OCI-LY7 (cell line): ENCODE measurements at regions not wholly inside any gene's neighbourhood (a gene's known extent, or its start where the extent isn't known, plus 50 kb on each side); places are given as distances from the start of the nearest gene placed in this dataset.

Experiments
- BruUV-seq: library from RNA; stranded (reverse); fragments of 400-500 nt; replicated peaks from 2 replicates; lab custom pipeline; 2021; lab: Mats Ljungman, UMichigan
- CTCF ChIA-PET: fragments of 300-600 bp; sonication (Branson Sonifier 250); formaldehyde crosslinking; loops from one replicate; lab custom pipeline; 2022; ENCODE audit warnings: antibody characterized with exemption; ENCODE audit not compliant: unreplicated experiment; lab: Charles Lee
- POLR2A ChIA-PET: fragments of 300-600 bp; sonication (Branson Sonifier 250); formaldehyde crosslinking; loops from one replicate; lab custom pipeline; 2022; ENCODE audit warnings: antibody characterized with exemption; lab: Charles Lee
- DNase-seq: peaks from one replicate; pipeline ENCODE4 v3.0.0-alpha.2; 2015; ENCODE audit warnings: low spot score
- H2AFZ ChIP-seq: fragments of 200-600 bp; sonication (generic), shearing (Covaris generic); 2 replicates; pipeline ENCODE4 v1.6.1; 2014; ENCODE audit warnings: mild to moderate bottlenecking, antibody characterized with exemption, low read length, moderate library complexity
- H3K27ac ChIP-seq: fragments of 200-600 bp; sonication (generic); 2 replicates; pipeline ENCODE4 v1.5.1; 2014; ENCODE audit warnings: mixed run types, low read depth, mild to moderate bottlenecking, moderate library complexity, low read length, inconsistent platforms; ENCODE audit not compliant: poor library complexity, severe bottlenecking
- H3K36me3 ChIP-seq: fragments of 200-600 bp; sonication (generic); 2 replicates; pipeline ENCODE4 v1.6.1; 2014; ENCODE audit warnings: mild to moderate bottlenecking, antibody characterized with exemption, low read length, moderate library complexity, mixed read lengths; ENCODE audit not compliant: insufficient read depth
- H3K4me1 ChIP-seq: fragments of 200-600 bp; sonication (generic); 2 replicates; pipeline ENCODE4 v1.5.1; 2014; ENCODE audit warnings: mild to moderate bottlenecking, low read length; ENCODE audit not compliant: insufficient read depth, poor library complexity, severe bottlenecking
- H3K4me2 ChIP-seq: fragments of 200-600 bp; sonication (generic); 2 replicates; pipeline ENCODE4 v1.6.1; 2014; ENCODE audit warnings: mild to moderate bottlenecking, low read length
- H3K4me3 ChIP-seq: fragments of 200-600 bp; sonication (generic); 2 replicates; pipeline ENCODE4 v1.5.1; 2014; ENCODE audit warnings: mild to moderate bottlenecking, low read depth, low read length; ENCODE audit not compliant: poor library complexity, severe bottlenecking
- H3K79me2 ChIP-seq: fragments of 200-600 bp; sonication (generic); 2 replicates; pipeline ENCODE4 v1.6.1; 2016; ENCODE audit warnings: low read depth, mild to moderate bottlenecking, low read length, moderate library complexity, mixed read lengths; ENCODE audit not compliant: insufficient read depth
- H3K9me2 ChIP-seq: fragments of 200-600 bp; sonication (generic); 2 replicates; pipeline ENCODE4 v1.6.1; 2016; ENCODE audit warnings: mild to moderate bottlenecking, low read length, mixed read lengths; ENCODE audit not compliant: insufficient read depth
- H3K9me3 ChIP-seq: fragments of 200-600 bp; sonication (generic); 2 replicates; pipeline ENCODE4 v1.6.1; 2014; ENCODE audit warnings: mild to moderate bottlenecking, mixed run types, low read length, mixed read lengths
- H4K20me1 ChIP-seq: fragments of 200-600 bp; sonication (generic); 2 replicates; pipeline ENCODE4 v1.6.1; 2014; ENCODE audit warnings: mild to moderate bottlenecking, antibody characterized with exemption, low read length, moderate library complexity, mixed read lengths; ENCODE audit not compliant: insufficient read depth
- EZH2phosphoT487 ChIP-seq: fragments of 200-600 bp; sonication (generic); IDR thresholded peaks from 2 replicates; pipeline ENCODE4 v1.6.1; 2018; ENCODE audit warnings: low read depth, borderline replicate concordance, mild to moderate bottlenecking, mixed run types, antibody characterized with exemption, low read length, moderate library complexity, mixed read lengths
- intact Hi-C: fragments of 100-400 bp; cut with micrococcal nuclease; formaldehyde crosslinking; loops from one replicate; pipeline ENCODE4 v1.10.0; 2022; ENCODE audit not compliant: unreplicated experiment
- TF ChIP-seq, protein P1 (sequence below): fragments of 200-600 bp; sonication (generic); conservative IDR thresholded peaks from 2 replicates; pipeline ENCODE4 v1.5.1; 2014; ENCODE audit warnings: mild to moderate bottlenecking, antibody characterized with exemption, low read length, moderate library complexity, mixed read lengths

DNA sequence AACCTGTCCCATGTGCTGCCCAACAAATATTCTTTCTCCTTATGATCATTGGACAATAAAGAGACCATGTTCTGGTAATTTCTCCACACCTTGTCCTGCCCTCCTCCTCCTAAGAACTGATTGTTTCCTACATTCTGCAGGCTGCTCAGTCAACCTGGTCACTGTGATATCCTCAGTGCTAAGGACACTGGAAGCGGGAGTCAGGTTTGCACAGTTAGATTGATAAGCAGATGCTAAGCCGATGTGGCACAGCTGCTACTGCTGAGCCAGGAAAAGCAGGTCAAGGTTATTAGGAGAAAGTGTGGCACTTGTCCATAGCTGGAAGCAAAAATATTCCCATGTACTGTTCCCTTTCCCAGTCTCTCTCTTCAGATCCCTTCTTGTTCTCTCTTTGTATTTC lies 154.8 kb downstream of the TFAP2B start:
- Histone ChIP-seq H3K27ac (no peak overlapping the region), H3K4me3 (no peak overlapping the region), H3K36me3 (no peaks in the 10 kb centered on the region), H3K4me1 (no peaks in the 10 kb centered on the region), H2AFZ (no peak overlapping the region), H3K9me3 (no peaks in the 10 kb centered on the region), H4K20me1 (no peaks in the 10 kb centered on the region), H3K9me2 (no peaks in the 10 kb centered on the region), H3K79me2 (no peaks in the 10 kb centered on the region), H3K4me2 (no peak overlapping the region)
- TF ChIP-seq EZH2phosphoT487, result no peak
- TF ChIP-seq, protein P1, sequence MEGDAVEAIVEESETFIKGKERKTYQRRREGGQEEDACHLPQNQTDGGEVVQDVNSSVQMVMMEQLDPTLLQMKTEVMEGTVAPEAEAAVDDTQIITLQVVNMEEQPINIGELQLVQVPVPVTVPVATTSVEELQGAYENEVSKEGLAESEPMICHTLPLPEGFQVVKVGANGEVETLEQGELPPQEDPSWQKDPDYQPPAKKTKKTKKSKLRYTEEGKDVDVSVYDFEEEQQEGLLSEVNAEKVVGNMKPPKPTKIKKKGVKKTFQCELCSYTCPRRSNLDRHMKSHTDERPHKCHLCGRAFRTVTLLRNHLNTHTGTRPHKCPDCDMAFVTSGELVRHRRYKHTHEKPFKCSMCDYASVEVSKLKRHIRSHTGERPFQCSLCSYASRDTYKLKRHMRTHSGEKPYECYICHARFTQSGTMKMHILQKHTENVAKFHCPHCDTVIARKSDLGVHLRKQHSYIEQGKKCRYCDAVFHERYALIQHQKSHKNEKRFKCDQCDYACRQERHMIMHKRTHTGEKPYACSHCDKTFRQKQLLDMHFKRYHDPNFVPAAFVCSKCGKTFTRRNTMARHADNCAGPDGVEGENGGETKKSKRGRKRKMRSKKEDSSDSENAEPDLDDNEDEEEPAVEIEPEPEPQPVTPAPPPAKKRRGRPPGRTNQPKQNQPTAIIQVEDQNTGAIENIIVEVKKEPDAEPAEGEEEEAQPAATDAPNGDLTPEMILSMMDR, result no peak
- ChIA-PET POLR2A (no interaction called here), CTCF (no interaction called here)
- intact Hi-C loops, result no loop called here
- BruUV-seq, result no TSS peak
- no peak for DNase-seq

DNA sequence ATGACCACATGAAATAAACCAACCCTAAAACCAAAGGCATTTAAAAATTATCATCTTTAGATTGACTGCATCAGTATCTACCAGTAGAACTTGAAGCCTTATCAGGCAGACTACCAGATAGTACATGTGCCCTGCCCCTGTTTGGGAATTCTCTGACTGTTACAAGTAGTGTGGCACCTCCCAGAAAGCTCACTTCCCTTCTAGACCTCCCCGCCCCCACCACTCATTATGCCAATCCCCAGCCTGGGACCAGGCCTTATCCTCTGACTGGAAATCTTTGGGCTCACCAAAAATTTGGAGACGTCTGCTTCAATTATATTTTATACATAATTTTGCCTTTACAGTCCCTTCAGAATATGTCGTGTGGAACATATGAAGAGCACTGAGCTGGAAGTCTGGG lies 155.6 kb downstream of the TFAP2B start:
- Histone ChIP-seq H3K4me1 (no peaks in the 10 kb centered on the region), H2AFZ (no peak overlapping the region), H3K4me2 (no peak overlapping the region), H3K9me3 (no peaks in the 10 kb centered on the region), H3K27ac (no peak overlapping the region), H3K4me3 (no peak overlapping the region), H3K79me2 (no peaks in the 10 kb centered on the region), H4K20me1 (no peaks in the 10 kb centered on the region), H3K36me3 (no peaks in the 10 kb centered on the region), H3K9me2 (no peaks in the 10 kb centered on the region)
- intact Hi-C loops, result no loop called here
- BruUV-seq, result no TSS peak
- DNase-seq, result no peak
- ChIA-PET POLR2A (no interaction called here), CTCF (no interaction called here)
- TF ChIP-seq, protein P1, result no peak
- TF ChIP-seq EZH2phosphoT487, result no peak

DNA sequence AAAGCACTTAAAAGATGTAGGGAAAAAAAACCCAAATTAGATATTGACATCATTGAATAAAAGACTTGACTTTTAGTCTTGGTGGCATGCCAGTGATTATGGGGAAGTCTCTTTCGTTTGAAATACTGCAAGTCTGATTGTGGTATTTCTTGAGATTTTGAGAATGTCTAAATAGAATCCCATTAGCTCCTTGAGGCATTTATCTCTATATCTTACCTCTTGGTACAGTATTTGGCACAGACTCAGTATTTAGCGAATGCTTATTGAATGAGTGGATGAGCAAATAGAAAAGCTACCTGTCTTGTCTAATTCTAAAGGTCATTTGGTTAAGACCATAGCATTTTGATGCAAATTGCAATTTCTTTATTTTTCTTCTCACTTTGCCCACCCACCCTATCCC lies 156.5 kb downstream of the TFAP2B start:
- POLR2A ChIA-PET, result no interaction called here
- no peaks in the 10 kb centered on the region for H3K9me3 ChIP-seq
- CTCF ChIA-PET, result no interaction called here
- intact Hi-C loops, result no loop called here
- no peaks in the 10 kb centered on the region for H4K20me1 ChIP-seq
- no peaks in the 10 kb centered on the region for H3K4me1 ChIP-seq
- no peaks in the 10 kb centered on the region for H3K36me3 ChIP-seq
- no peak overlapping the region for H3K4me2 ChIP-seq
- no peak overlapping the region for H3K4me3 ChIP-seq
- no peak overlapping the region for H2AFZ ChIP-seq
- H3K27ac ChIP-seq, result no peak overlapping the region
- no peak for DNase-seq
- TF ChIP-seq, protein P1, result no peak
- no peak for TF ChIP-seq EZH2phosphoT487
- H3K79me2 ChIP-seq, result no peaks in the 10 kb centered on the region
- no peaks in the 10 kb centered on the region for H3K9me2 ChIP-seq
- no TSS peak for BruUV-seq
